ENCODE measurements at regions not wholly inside any gene's neighbourhood (a gene's known extent, or its start where the extent isn't known, plus 50 kb on each side); places are given as distances from the start of the nearest gene placed in this dataset.

GRCh38 chr2:37831081-37831780 is 93.9 kb upstream of the RMDN2 start:
- TF ChIP-seq CTCF (IDR thresholded peaks at IDR 0.05) (no peak), POLR2A (IDR thresholded peaks at IDR 0.05) (no peak)

All from prostate gland (tissue), 2 donors.